GM13976 (cell line): ENCODE measurements at regions not wholly inside any gene's neighbourhood (a gene's known extent, or its start where the extent isn't known, plus 50 kb on each side); places are given as distances from the start of the nearest gene placed in this dataset.

Experiments used
- DNase-seq: peaks from one replicate; pipeline ENCODE4 v3.0.0; 2012; ENCODE audit warnings: low spot score
- CTCF ChIP-seq: IDR thresholded peaks from 2 replicates; pipeline ENCODE4 v1.5.1; 2012; ENCODE audit warnings: borderline replicate concordance, mild to moderate bottlenecking; ENCODE audit not compliant: insufficient read depth; ENCODE audit errors: extremely low read depth, missing control alignments, control extremely low read depth
- in situ Hi-C: fragments of 300-500 bp; cut with MboI; formaldehyde crosslinking; loops from one replicate; pipeline ENCODE4 v1.12.0; 2022; ENCODE audit warnings: low sequenced_read_pairs, mixed read lengths, inconsistent platforms; ENCODE audit not compliant: unreplicated experiment

- in situ Hi-C loops = no loop called here
- DNase-seq = no peak
- no peak for TF ChIP-seq CTCF
Measured at GRCh38 chr5:26691486-26691885, 346.9 kb downstream of the CDH9 start.

- in situ Hi-C loops = no loop called here
- no peak for TF ChIP-seq CTCF
- DNase-seq = no peak
Measured at GRCh38 chr5:26690511-26690910, 347.9 kb downstream of the CDH9 start.

GRCh38 chr5:26681861-26682260 lies 356.5 kb downstream of the CDH9 start:
- in situ Hi-C loops = no loop called here
- DNase-seq = no peak
- no peak for TF ChIP-seq CTCF

- no peak for TF ChIP-seq CTCF
- DNase-seq = no peak
- in situ Hi-C loops = no loop called here
Measured at GRCh38 chr5:26674846-26675245, 363.5 kb downstream of the CDH9 start.

- no peak for DNase-seq
- TF ChIP-seq CTCF = no peak
- in situ Hi-C loops = no loop called here
Measured at GRCh38 chr5:26669523-26669922, 368.9 kb downstream of the CDH9 start.

- in situ Hi-C loops = no loop called here
- no peak for DNase-seq
- no peak for TF ChIP-seq CTCF
Measured at GRCh38 chr5:26669031-26669430, 369.4 kb downstream of the CDH9 start.

- in situ Hi-C loops = no loop called here
- no peak for TF ChIP-seq CTCF
- no peak for DNase-seq
Measured at GRCh38 chr5:26666371-26666770, 372.0 kb downstream of the CDH9 start.
